Activated naive CD4-positive, alpha-beta T cell treated with anti-CD3 and anti-CD28 coated beads, Interleukin-2, amount 50 U/mL, for 72 hours (primary cell): ENCODE measurements at regions not wholly inside any gene's neighbourhood (a gene's known extent, or its start where the extent isn't known, plus 50 kb on each side); places are given as distances from the start of the nearest gene placed in this dataset.

Source experiments
- ATAC-seq, 2 donors: fragments of 150-1000 bp; cut with Tn5 transposase; 2 replicates each; pipeline ENCODE4 v1.10.0; 2021; ENCODE audit warnings: mild to moderate bottlenecking in 2 of 2, moderate library complexity in 2 of 2
- DNase-seq, 2 donors: peaks; one replicate each; pipeline ENCODE4 v3.0.0; 2021 to 2022; ENCODE audit warnings: low spot score in 2 of 2
- H3K27ac Mint-ChIP-seq, 2 donors: one replicate each; pipeline ENCODE4 v1.8.0; 2022; ENCODE audit warnings: mild to moderate bottlenecking in 2 of 2, mixed read lengths in 2 of 2
- H3K36me3 Mint-ChIP-seq, 2 donors: one replicate each; pipeline ENCODE4 v1.8.0; 2022; ENCODE audit warnings: mixed read lengths in 2 of 2
- H3K9me3 Mint-ChIP-seq, 2 donors: one replicate each; pipeline ENCODE4 v1.8.0; 2022; ENCODE audit warnings: mixed read lengths in 2 of 2

DNA sequence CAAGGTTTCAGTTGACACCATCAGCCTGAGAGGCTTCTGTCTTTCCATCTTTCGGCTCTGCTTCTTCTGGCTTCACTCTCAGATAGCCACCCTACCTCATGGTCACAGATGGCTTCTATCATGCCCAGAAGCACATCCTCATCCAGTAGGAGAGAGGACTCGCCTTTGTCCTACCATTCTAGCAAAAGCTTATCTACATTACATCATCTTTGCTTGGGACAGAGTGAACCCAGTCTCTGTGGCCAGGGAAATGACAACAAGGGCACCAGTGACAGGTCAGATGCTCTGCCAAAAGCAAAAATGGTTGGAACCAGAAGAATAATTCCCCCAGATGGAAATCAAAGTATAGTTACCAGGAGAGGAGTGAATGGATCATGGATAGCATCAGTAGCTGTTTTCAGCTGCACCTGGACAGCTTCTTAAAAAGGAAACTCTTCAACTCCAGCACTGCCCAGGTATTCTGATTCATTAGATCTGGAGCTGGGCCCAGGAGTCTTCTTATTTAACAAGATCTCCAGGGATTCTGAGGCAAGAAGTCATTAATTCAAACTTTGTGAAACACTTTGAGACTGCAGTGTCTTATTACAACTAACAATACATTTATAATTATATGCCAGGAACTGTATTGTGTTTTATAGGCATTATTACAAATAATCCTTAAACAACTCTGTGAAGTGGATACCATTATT is 257.7 kb upstream of the UBE2E3 start:
- ATAC-seq, result no peak
- no peak for DNase-seq
- H3K9me3 Mint-ChIP-seq, result no peaks in the 10 kb centered on the region
- H3K36me3 Mint-ChIP-seq, result no peaks in the 10 kb centered on the region
- no peak overlapping the region for H3K27ac Mint-ChIP-seq

DNA sequence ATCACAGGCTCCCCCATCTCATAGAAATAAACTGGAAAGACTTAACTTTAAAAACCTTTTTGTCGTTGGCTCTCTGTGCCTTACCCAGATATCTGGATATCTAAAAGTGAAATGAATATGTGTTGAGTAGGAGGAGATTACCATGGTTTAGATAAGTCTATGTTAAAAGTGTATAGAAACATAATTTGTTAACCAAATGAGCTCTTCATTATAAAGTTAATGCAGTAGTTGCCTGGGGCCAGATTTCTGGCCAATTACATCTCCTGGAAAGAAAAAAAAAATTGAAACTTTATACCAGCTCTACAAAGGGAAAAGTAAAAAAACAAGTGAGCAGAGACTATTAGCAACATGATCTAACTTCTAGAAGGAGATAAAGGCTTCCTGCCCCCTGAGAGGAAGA is 259.6 kb upstream of the UBE2E3 start:
- Mint-ChIP-seq H3K36me3 (no peaks in the 10 kb centered on the region), H3K9me3 (no peaks in the 10 kb centered on the region), H3K27ac (no peak overlapping the region)
- no peak for ATAC-seq
- DNase-seq, result no peak

DNA sequence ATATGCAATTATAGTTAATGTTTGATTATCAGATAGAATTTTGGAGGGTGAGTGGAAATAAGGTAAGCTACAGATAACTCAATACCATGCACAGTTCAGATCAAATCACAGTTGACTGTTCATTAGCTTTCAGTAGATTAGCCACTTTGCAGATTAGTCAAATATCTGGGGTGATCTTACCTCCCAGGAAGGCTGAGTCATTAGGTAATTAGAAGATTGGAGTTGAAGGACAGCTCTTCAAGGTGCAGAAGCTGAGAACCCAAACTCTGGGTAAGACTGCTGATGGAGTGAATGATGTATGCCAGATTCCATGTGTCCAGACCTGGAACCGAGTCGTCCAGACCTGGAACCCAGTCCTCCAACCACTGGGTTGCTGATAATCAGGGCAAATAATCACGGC is 262.8 kb upstream of the UBE2E3 start:
- no peak overlapping the region for H3K27ac Mint-ChIP-seq
- H3K9me3 Mint-ChIP-seq, result peaks cover 0 to 4% of the 10 kb centered on the region in 2 donors
- H3K36me3 Mint-ChIP-seq, result no peaks in the 10 kb centered on the region
- DNase-seq (no peak), ATAC-seq (no peak)

DNA sequence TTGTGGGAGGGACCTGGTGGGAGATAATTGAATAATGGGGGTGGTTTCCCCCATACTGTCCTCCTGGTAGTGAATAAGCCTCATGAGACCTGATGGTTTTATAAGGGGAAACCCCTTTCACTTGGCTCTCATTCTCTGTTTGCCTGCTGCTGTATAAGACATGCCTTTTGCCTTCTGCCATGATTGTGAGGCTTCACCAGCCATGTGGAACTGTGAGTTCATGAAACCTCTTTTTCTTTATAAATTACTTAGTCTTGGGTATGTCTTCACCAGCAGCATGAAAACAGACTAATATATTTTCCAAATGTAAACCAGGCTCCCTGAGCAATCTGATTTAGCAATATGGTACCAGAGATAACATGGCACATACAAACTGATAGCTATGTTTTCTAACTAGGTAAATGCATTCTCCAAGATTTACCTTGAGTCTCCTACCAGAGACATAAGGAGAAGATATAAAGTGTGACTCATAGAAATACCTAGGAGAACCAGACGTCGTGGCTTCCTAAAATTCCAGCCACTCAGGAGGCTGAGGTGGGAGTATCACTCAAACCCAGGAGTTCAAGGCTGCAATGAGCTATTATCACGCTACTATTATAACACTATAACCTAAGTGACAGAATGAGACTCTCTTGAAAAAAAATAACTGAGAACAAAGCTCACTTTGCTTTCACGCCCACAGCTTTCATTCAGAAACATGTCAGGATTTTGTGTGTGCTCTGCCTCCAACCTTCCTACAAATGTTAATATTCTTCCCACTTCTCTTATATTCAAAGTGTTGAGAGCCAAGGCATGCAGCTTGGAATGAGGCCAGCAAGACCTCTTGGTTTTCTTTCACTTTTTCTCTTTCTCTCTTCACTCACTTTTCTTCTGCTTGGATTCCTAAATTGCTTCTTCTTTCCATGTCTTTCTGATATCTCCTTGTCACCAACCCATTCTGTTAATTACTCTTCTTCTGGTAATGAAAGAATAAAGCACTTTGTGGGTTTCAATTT is 263.9 kb upstream of the UBE2E3 start:
- H3K36me3 Mint-ChIP-seq, result no peaks in the 10 kb centered on the region
- no peak overlapping the region for H3K27ac Mint-ChIP-seq
- H3K9me3 Mint-ChIP-seq, result peaks cover 0 to 4% of the 10 kb centered on the region in 2 donors
- ATAC-seq (no peak), DNase-seq (no peak)

DNA sequence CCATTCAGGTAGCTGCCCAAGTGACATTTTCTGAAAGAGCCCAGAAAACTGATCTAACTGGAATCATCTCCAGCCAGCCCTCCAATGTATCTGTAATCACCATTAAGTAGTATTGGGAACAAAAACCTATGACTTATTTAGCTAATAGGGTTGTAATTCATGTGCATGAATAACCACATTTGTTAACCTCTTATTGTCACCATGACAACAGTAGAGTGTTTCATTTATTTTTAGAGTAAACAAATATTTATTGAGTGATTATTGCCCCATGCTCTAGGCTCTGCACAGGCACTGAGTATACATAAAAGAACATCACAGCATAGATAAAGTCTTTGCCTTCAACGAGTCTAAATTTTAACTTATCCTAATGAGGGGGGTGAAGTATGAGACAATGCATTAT is 265.4 kb upstream of the UBE2E3 start:
- Mint-ChIP-seq H3K9me3 (peaks cover 0 to 4% of the 10 kb centered on the region in 2 donors), H3K27ac (no peak overlapping the region), H3K36me3 (no peaks in the 10 kb centered on the region)
- DNase-seq, result no peak
- no peak for ATAC-seq

DNA sequence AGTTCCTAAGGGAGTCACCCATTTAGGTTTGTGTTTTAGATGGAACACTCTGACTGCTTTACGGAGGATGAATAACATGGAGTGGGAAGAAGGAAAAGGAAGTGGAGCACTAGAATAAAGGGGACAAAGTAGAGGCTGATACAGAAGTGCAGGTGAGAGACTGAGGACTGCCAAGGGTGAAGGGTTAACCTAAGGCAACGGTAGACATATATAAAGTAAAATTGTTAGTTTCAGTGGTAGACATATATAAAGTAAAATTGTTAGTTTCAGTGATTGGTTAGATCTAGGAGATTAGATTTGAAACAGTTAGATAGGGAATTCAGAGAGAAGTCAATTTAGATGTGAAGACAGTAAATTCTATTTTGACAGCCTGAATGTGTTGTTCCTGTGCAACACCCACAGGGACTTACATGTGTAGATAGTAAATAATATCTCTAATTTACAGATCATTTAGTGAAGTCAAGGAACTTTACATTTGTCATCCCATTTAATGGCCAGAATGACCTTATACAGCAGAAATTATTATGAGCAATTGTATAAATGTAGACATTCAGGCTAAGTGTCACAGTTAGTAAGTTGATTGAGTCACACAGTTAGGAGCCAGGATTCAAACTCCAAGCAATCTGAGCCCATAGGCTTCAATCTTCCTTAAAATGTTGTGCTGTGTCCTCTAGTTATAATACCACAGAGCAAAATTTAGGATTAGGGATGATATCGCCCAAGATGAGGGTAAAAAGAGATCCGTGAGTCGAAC is 270.8 kb upstream of the UBE2E3 start:
- H3K27ac Mint-ChIP-seq, result no peak overlapping the region
- DNase-seq, result no peak
- ATAC-seq, result no peak
- H3K36me3 Mint-ChIP-seq, result no peaks in the 10 kb centered on the region
- H3K9me3 Mint-ChIP-seq, result peaks cover 0 to 4% of the 10 kb centered on the region in 2 donors

DNA sequence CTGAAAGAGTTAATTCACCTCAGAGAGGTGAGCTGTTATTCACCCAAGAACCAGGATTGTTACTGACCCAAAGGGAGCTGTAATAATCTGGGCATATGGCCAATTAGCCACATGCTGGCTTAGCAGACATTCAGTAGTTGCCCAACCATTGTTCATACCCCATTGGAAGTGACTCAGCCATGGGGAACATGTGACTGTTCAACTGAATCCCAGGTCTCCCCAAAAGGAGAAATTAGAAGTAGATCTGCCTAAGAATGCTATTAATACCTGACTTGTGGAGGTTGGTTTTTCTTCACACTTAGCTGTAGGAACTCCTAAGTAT is 272.6 kb upstream of the UBE2E3 start:
- ATAC-seq (no peak), DNase-seq (no peak)
- Mint-ChIP-seq H3K9me3 (peaks cover 0 to 2% of the 10 kb centered on the region in 2 donors), H3K27ac (no peak overlapping the region), H3K36me3 (no peaks in the 10 kb centered on the region)

DNA sequence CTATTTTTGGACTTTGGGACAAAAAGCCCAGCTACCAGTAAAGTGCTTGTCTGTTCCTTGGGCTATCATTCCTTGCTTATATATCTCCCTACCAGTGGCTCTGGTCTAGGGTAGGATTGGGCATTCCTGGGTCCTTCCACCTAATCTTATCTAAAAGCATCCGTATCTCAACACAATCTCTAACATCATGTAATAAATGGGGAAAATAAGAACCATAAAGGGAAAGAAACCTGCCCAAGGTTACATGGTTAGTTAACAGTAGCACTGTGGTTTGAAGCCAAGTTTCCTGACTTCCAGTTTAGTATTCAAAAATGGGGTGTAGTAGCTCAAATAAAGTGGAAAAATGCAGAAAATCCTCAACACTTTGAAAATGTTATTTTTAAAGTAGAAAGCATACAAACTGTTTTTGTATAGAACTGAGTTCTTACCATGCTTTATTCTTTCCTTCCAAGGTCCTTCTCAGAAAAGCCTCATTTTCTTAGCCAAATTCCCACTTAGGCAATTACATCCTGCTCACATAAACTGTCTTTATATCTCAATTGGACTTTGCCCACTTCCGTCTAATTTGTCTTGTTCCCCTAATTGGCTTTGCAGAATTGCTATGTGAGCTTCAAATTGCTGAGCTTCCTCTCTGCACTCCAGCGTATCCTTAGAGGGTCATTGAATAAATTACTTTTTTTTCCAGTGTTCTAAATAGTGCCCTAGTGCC is 273.1 kb upstream of the UBE2E3 start:
- no peak overlapping the region for H3K27ac Mint-ChIP-seq
- ATAC-seq (no peak), DNase-seq (no peak)
- no peaks in the 10 kb centered on the region for H3K36me3 Mint-ChIP-seq
- H3K9me3 Mint-ChIP-seq, result no peaks in the 10 kb centered on the region

DNA sequence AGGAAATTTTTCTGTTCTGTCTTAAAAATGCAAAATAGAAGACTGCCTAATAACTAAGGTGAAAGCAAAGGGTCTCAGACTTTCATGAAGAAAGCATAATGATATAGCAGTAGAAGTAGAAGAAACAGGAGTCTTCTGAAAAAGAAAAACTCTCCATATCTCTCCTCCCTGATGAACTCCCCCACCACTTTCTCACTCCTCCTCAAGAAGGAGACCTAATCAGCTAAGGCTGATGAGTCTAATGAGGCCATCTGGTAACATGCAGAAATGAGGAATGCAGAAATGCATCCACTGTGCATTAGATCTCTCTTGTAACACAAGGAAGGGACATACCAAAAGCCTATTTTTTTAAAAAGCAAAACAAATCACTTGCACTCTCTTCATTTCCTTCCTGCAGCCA is 273.7 kb upstream of the UBE2E3 start:
- H3K36me3 Mint-ChIP-seq, result no peaks in the 10 kb centered on the region
- no peaks in the 10 kb centered on the region for H3K9me3 Mint-ChIP-seq
- DNase-seq, result no peak
- ATAC-seq, result no peak
- H3K27ac Mint-ChIP-seq, result no peak overlapping the region

DNA sequence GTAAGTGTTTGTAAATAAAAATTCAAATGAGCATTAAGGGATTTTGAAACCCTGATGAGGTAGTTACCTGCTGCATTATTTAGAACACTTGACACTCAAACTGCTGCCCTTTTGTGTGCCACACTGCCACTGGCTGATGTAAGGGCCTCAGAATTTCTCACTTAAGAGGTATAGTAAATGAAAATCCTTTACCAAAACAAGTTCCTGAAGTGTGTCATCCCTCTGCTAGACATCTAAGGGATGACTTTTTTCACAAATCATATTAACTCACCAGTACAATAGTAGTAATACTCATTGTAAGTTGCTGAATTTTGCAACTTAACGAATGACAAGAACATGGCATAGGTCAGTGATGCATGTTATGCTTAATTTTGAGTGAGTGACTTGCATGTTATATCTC is 274.9 kb upstream of the UBE2E3 start:
- DNase-seq (no peak), ATAC-seq (no peak)
- no peaks in the 10 kb centered on the region for H3K36me3 Mint-ChIP-seq
- H3K27ac Mint-ChIP-seq, result no peak overlapping the region
- no peaks in the 10 kb centered on the region for H3K9me3 Mint-ChIP-seq

DNA sequence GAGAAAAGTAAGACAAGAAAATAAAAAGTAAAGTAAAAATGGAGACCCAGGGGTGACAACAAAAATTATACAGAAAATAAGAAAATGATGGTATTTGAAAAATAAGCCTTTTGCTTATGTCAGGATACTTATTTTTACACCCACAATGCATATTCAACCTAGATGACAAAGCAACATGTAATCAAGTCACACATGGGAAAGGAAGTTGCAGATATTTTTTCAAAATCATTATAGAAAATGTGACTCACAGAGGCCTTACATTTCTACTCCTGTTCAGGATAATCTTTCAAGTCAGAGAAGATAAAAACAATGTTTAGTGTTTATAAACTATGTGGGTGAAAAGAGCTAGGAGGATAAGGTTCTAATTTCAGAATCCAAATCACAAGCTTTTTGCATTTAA is 275.3 kb upstream of the UBE2E3 start:
- no peak overlapping the region for H3K27ac Mint-ChIP-seq
- no peaks in the 10 kb centered on the region for H3K9me3 Mint-ChIP-seq
- no peaks in the 10 kb centered on the region for H3K36me3 Mint-ChIP-seq
- DNase-seq, result no peak
- ATAC-seq, result no peak

DNA sequence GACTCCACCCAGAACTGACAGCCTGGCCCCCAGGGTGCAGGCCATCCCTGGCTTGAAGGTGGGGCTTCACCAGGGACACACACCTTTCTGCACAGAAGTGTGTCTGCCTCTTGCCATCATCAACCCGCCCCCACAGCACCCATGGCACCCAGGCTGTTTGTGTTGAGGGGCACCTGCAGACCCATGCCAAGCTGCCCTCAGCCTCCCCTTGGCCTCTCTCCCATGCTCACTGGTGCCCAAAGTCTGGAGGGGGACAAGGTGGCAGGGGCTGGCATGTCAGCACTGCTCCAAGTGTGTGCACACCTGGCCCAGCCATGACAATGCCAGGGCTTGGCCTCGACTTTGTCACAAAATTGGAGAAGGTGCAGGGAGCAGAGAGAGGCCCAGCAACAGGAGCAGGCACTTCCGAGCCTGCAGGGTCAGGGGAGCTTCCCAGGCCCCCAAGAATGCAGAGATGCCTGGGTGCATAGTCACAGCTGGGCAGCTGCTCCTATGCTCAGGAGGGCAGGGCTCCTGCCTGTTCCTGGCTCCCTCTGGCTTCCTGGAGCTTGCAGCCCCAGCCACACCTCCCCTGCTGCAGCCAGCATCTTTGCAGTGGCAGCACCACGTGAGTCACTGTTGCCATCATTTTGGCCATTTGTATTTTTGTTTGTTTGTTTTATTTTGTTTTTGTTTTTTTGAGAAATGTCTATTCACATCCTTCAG is 280.6 kb upstream of the UBE2E3 start:
- H3K9me3 Mint-ChIP-seq, result no peaks in the 10 kb centered on the region
- DNase-seq (no peak), ATAC-seq (peak in 1 of 2 donors; percentile 48)
- H3K36me3 Mint-ChIP-seq, result no peaks in the 10 kb centered on the region
- no peak overlapping the region for H3K27ac Mint-ChIP-seq

DNA sequence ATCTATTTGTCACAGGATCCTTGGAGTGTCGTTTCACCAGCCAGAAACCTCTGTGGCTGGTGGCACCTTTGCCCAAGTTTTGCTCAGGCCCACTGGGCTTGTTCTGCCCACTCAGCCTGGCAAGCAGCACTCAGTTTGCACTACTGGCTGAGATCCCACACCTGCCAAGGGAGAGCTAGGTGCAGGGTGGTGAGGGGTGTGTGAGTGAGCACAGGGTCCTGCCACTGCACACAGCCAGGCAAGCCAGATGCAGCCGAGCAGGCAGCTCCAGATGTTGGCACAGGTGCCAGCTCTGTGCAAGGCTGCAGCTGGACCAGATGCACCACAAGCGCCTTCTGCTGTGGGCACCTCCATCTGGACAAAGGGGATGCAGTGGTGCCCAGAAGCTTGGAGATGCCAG is 281.7 kb upstream of the UBE2E3 start:
- ATAC-seq, result no peak
- Mint-ChIP-seq H3K27ac (no peak overlapping the region), H3K36me3 (no peaks in the 10 kb centered on the region), H3K9me3 (no peaks in the 10 kb centered on the region)
- DNase-seq, result no peak

DNA sequence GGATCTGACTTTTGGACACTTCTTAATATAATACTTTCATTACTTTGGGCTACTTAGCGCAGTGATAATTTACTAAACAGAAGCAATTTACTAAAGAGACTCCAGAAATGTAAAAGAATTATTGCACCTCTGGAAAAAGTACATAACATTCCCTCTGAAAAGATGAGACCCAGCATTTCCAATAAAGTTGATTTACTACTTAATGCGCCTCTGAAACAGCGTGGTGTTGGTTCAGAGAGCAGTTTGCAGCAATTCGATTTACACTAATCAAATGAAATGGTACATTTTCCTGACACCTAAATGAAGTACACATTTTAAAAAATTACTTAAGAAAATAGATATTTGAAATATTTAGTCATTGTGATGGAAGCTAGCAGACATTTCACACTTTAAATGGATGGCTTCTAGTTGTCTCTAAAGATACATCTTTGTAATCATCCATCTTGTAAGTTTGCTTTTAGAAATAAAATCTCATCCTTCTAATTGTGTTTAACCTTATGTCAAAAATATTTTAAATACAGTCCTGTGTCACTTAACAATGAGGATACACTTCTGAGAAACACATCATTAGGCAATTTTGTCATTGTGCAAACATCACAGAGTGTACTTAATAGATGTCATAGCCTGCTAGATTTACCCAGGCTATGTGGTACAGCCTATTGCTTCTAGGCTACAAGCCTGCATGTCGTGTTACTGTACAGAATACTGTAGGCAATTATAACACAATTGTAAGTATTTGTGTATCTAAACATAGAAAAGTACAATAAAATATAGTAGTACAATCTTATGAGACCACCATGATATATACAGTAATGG is 284.6 kb upstream of the UBE2E3 start:
- Mint-ChIP-seq H3K36me3 (no peaks in the 10 kb centered on the region), H3K27ac (no peak overlapping the region), H3K9me3 (no peaks in the 10 kb centered on the region)
- no peak for DNase-seq
- ATAC-seq, result no peak
